ENCODE measurements at regions not wholly inside any gene's neighbourhood (a gene's known extent, or its start where the extent isn't known, plus 50 kb on each side); places are given as distances from the start of the nearest gene placed in this dataset.

- Histone ChIP-seq H3K4me2 (peak overlapping the region; percentile 99), H3K9me2 (replicated peaks; ENCODE audit: insufficient read depth) (no peaks in the 10 kb centered on the region), H4K20me1 (ENCODE audit: insufficient read depth, poor library complexity, severe bottlenecking) (no peaks in the 10 kb centered on the region), H3K4me1 (ENCODE audit: insufficient read depth) (peaks cover 11% of the 10 kb centered on the region), H3K9me3 (ENCODE audit: low read depth) (no peaks in the 10 kb centered on the region), H3K27me3 (no peaks in the 10 kb centered on the region), H3K4me3 (peak overlapping the region; percentile 89), H3K36me3 (replicated peaks; ENCODE audit: insufficient read depth, low read depth) (no peaks in the 10 kb centered on the region), H3K27ac (peak overlapping the region; percentile 83), H3K79me2 (no peaks in the 10 kb centered on the region), H2AFZ (peak overlapping the region; percentile 89)
- TF ChIP-seq CTCF (IDR thresholded peaks at IDR 0.05; ENCODE audit: poor library complexity), result no peak
- TF ChIP-seq EZH2 (IDR thresholded peaks at IDR 0.05; ENCODE audit: borderline replicate concordance), result no peak
- WGBS (ENCODE audit: low lambda C conversion rate, missing lambda C conversion rate), result 2% methylated on average over 71 of the region's 82 CpGs
- peak; percentile 89 for DNase-seq (ENCODE audit: low spot score)
These were observed 64.0 kb upstream of the MAPRE2 start for GRCh38 chr18:34976899-34977837.

- H3K36me3 ChIP-seq (replicated peaks; ENCODE audit: insufficient read depth, low read depth), result no peaks in the 10 kb centered on the region
- H3K79me2 ChIP-seq, result no peaks in the 10 kb centered on the region
- H3K27ac ChIP-seq, result peak overlapping the region; percentile 83
- no peaks in the 10 kb centered on the region for H3K9me2 ChIP-seq (replicated peaks; ENCODE audit: insufficient read depth)
- TF ChIP-seq CTCF (IDR thresholded peaks at IDR 0.05; ENCODE audit: poor library complexity), result no peak
- no peak for TF ChIP-seq EZH2phosphoT487 (IDR thresholded peaks at IDR 0.05; ENCODE audit: low read depth, severe bottlenecking, unreplicated experiment)
- no peak for TF ChIP-seq EZH2 (IDR thresholded peaks at IDR 0.05; ENCODE audit: borderline replicate concordance)
- H3K4me1 ChIP-seq (ENCODE audit: insufficient read depth), result peaks cover 11% of the 10 kb centered on the region
- peak overlapping the region; percentile 89 for H3K4me3 ChIP-seq
- H4K20me1 ChIP-seq (ENCODE audit: insufficient read depth, poor library complexity, severe bottlenecking), result no peaks in the 10 kb centered on the region
- WGBS (ENCODE audit: low lambda C conversion rate, missing lambda C conversion rate), result under 1% methylated on average over 35 of the region's 35 CpGs
- peak; percentile 69 for DNase-seq (ENCODE audit: low spot score)
- peak overlapping the region; percentile 99 for H3K4me2 ChIP-seq
- no peaks in the 10 kb centered on the region for H3K9me3 ChIP-seq (ENCODE audit: low read depth)
- no peaks in the 10 kb centered on the region for H3K27me3 ChIP-seq
- H2AFZ ChIP-seq, result peak overlapping the region; percentile 89
These were observed 63.2 kb upstream of the MAPRE2 start for GRCh38 chr18:34977838-34978532.

GRCh38 chr18:34978533-34978893, 62.7 kb upstream of the MAPRE2 start:
- TF ChIP-seq EZH2 (IDR thresholded peaks at IDR 0.05; ENCODE audit: borderline replicate concordance) (no peak), EZH2phosphoT487 (IDR thresholded peaks at IDR 0.05; ENCODE audit: low read depth, severe bottlenecking, unreplicated experiment) (no peak), CTCF (IDR thresholded peaks at IDR 0.05; ENCODE audit: poor library complexity) (no peak)
- no peak for DNase-seq (ENCODE audit: low spot score)
- Histone ChIP-seq H3K9me2 (replicated peaks; ENCODE audit: insufficient read depth) (no peaks in the 10 kb centered on the region), H3K79me2 (no peaks in the 10 kb centered on the region), H3K4me2 (peak overlapping the region; percentile 99), H3K27me3 (no peaks in the 10 kb centered on the region), H3K4me3 (peak overlapping the region; percentile 89), H4K20me1 (ENCODE audit: insufficient read depth, poor library complexity, severe bottlenecking) (no peaks in the 10 kb centered on the region), H3K4me1 (ENCODE audit: insufficient read depth) (peaks cover 11% of the 10 kb centered on the region), H3K9me3 (ENCODE audit: low read depth) (no peaks in the 10 kb centered on the region), H2AFZ (peak overlapping the region; percentile 89), H3K27ac (peak overlapping the region; percentile 83), H3K36me3 (replicated peaks; ENCODE audit: insufficient read depth, low read depth) (no peaks in the 10 kb centered on the region)
- WGBS (ENCODE audit: low lambda C conversion rate, missing lambda C conversion rate), result 1% methylated on average over 5 of the region's 5 CpGs

All from hepatocyte (in vitro differentiated cells).